Fibroblast of lung (primary cell): ENCODE measurements at regions not wholly inside any gene's neighbourhood (a gene's known extent, or its start where the extent isn't known, plus 50 kb on each side); places are given as distances from the start of the nearest gene placed in this dataset.

Source experiments
- EZH2 ChIP-seq: IDR thresholded peaks from 2 replicates; pipeline ENCODE4 v1.5.1; 2012; ENCODE audit warnings: low read length, control low read depth, mild to moderate bottlenecking; ENCODE audit errors: missing control alignments
- TF ChIP-seq, protein P1 (sequence below), 2 donors: IDR thresholded peaks in 1 of 2; conservative IDR thresholded peaks in 1 of 2; 1 replicate in 1 of 2; 2 replicates in 1 of 2; pipeline ENCODE4 v1.5.1; 2011 to 2012; ENCODE audit warnings: low read length in 2 of 2, control low read depth in 1 of 2, inconsistent platforms in 1 of 2, low read depth in 1 of 2, mild to moderate bottlenecking in 1 of 2

DNA sequence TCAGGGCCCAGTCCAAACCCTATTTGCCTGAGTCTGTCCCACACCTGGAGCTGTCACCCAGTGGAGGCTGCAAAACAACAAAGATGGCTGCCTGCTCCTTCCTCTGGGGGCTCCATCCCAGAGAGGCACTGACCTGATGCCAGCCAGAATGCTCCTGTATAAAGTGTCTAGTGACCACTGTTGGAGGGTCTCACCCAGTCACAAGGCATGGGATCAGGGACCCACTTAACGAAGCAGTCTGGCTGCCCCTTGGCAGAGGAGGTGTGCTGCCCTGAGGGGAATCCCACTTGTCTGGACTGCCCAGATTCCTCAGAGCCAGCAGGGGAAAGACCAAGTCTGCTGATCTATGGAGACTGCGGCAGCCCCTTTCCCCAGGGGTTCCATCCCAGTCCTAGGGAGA lies 241.6 kb downstream of the CDH26 start:
- TF ChIP-seq, protein P1, sequence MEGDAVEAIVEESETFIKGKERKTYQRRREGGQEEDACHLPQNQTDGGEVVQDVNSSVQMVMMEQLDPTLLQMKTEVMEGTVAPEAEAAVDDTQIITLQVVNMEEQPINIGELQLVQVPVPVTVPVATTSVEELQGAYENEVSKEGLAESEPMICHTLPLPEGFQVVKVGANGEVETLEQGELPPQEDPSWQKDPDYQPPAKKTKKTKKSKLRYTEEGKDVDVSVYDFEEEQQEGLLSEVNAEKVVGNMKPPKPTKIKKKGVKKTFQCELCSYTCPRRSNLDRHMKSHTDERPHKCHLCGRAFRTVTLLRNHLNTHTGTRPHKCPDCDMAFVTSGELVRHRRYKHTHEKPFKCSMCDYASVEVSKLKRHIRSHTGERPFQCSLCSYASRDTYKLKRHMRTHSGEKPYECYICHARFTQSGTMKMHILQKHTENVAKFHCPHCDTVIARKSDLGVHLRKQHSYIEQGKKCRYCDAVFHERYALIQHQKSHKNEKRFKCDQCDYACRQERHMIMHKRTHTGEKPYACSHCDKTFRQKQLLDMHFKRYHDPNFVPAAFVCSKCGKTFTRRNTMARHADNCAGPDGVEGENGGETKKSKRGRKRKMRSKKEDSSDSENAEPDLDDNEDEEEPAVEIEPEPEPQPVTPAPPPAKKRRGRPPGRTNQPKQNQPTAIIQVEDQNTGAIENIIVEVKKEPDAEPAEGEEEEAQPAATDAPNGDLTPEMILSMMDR (conservative IDR thresholded peaks at IDR 0.05 in 1 of 2, IDR thresholded peaks at IDR 0.05 in 1 of 2; ENCODE audit: low read depth in 1 of 2, low read length in 2 of 2), result no peak
- no peak for TF ChIP-seq EZH2
